ENCODE measurements at regions not wholly inside any gene's neighbourhood (a gene's known extent, or its start where the extent isn't known, plus 50 kb on each side); places are given as distances from the start of the nearest gene placed in this dataset.

DNA sequence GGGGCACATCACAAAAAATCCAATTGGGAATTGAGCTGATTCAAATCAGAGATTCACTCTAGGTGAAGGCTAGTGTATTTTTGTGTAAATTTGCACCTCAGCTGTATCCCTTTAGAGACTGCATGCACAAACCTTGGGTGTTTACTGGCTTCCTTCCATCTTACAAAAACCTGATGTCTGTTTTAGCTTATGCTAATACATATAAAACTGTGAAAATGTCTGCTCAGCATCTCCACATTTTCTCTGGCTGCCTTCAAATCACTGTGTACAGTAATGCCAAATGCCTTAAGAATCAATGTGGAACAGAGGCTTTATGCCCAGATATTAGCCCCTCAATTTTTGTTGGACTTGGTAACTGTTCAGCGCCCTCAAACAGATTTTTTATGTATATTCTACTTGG, 675.8 kb upstream of the SLITRK6 start:
- TF ChIP-seq, protein P1, sequence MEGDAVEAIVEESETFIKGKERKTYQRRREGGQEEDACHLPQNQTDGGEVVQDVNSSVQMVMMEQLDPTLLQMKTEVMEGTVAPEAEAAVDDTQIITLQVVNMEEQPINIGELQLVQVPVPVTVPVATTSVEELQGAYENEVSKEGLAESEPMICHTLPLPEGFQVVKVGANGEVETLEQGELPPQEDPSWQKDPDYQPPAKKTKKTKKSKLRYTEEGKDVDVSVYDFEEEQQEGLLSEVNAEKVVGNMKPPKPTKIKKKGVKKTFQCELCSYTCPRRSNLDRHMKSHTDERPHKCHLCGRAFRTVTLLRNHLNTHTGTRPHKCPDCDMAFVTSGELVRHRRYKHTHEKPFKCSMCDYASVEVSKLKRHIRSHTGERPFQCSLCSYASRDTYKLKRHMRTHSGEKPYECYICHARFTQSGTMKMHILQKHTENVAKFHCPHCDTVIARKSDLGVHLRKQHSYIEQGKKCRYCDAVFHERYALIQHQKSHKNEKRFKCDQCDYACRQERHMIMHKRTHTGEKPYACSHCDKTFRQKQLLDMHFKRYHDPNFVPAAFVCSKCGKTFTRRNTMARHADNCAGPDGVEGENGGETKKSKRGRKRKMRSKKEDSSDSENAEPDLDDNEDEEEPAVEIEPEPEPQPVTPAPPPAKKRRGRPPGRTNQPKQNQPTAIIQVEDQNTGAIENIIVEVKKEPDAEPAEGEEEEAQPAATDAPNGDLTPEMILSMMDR (IDR thresholded peaks at IDR 0.05), result no peak
- TF ChIP-seq POLR2A (IDR thresholded peaks at IDR 0.05), result no peak

Data from body of pancreas (tissue), 4 donors.